Aorta (tissue), 5 donors: ENCODE measurements at regions not wholly inside any gene's neighbourhood (a gene's known extent, or its start where the extent isn't known, plus 50 kb on each side); places are given as distances from the start of the nearest gene placed in this dataset.

Experiments
- ATAC-seq: fragments of 200-7000 bp; cut with Tn5 transposase; one replicate; pipeline ENCODE4 v1.9.1; 2022; ENCODE audit warnings: moderate library complexity; ENCODE audit not compliant: low FRiP score
- DNase-seq, 2 donors: peaks; one replicate each; pipeline ENCODE4 v3.0.0-alpha.2; 2020
- H3K27ac ChIP-seq, 2 donors: one replicate each; pipeline ENCODE4 v1.5.1; 2013; ENCODE audit warnings: low read length in 2 of 2, mild to moderate bottlenecking in 2 of 2, moderate library complexity in 2 of 2, control low read depth in 1 of 2, inconsistent platforms in 1 of 2, low read depth in 1 of 2
- H3K27me3 ChIP-seq, 2 donors: one replicate each; pipeline ENCODE4 v1.6.1; 2013; ENCODE audit warnings: control low read depth in 1 of 2, low read length in 1 of 2, mild to moderate bottlenecking in 1 of 2, moderate library complexity in 1 of 2; ENCODE audit not compliant: insufficient read depth in 2 of 2, control insufficient read depth in 1 of 2
- H3K36me3 ChIP-seq, 2 donors: one replicate each; pipeline ENCODE4 v1.6.1; 2013; ENCODE audit warnings: control low read depth in 1 of 2, low read length in 1 of 2, mild to moderate bottlenecking in 1 of 2; ENCODE audit not compliant: insufficient read depth in 2 of 2, control insufficient read depth in 1 of 2
- H3K4me1 ChIP-seq, 2 donors: one replicate each; pipeline ENCODE4 v1.6.1; 2013; ENCODE audit warnings: low read length in 2 of 2, control low read depth in 1 of 2, mild to moderate bottlenecking in 1 of 2, moderate library complexity in 1 of 2; ENCODE audit not compliant: insufficient read depth in 2 of 2, control insufficient read depth in 1 of 2
- H3K4me3 ChIP-seq, 2 donors: one replicate each; pipeline ENCODE4 v1.5.1; 2013; ENCODE audit warnings: low read length in 2 of 2, control low read depth in 1 of 2, mild to moderate bottlenecking in 1 of 2
- H3K9me3 ChIP-seq: one replicate; pipeline ENCODE4 v1.6.1; 2013; ENCODE audit warnings: mild to moderate bottlenecking, low read length; ENCODE audit not compliant: control insufficient read depth
- WGBS, 2 donors: extraction: QIAGEN DNeasy Blood & Tissue Kit; methylation state at CpG; one replicate each; pipeline ENCODE4 v1.1.7; 2013; 5-methylcytosine and 5-hydroxymethylcytosine counted together
- intact Hi-C, 2 donors: fragments of 100-400 bp; cut with DNase I; formaldehyde crosslinking; loops; one replicate each; pipeline versions ENCODE4 v1.14.2 to v1.15.0; 2022
- donor health status: healthy with polysubstance abuse.
- donor health status: Bipolar disorder and iron deficiency.
- donor health status: DM: no; HTN: no; CAD: no.
- donor health status: DM: no; HTN: no; CAD: no.
- donor health status: DM: yes; HTN: yes; CAD: no.

- intact Hi-C loops, result no loop called here
- Histone ChIP-seq H3K36me3 (no peaks in the 10 kb centered on the region), H3K27ac (no peak overlapping the region), H3K9me3 (no peaks in the 10 kb centered on the region), H3K27me3 (no peaks in the 10 kb centered on the region), H3K4me1 (no peaks in the 10 kb centered on the region), H3K4me3 (no peak overlapping the region)
- DNase-seq (no peak), ATAC-seq (no peak)
- 68 to 81% methylated on average over 2 of the region's 2 CpGs for WGBS, 2 donors
Observed at GRCh38 chr4:101512416-101512815, 165.1 kb upstream of the PPP3CA start.

GRCh38 chr4:101501421-101501820 lies 154.1 kb upstream of the PPP3CA start:
- no peak overlapping the region for H3K27ac ChIP-seq
- no peaks in the 10 kb centered on the region for H3K27me3 ChIP-seq
- intact Hi-C loops, result no loop called here
- no peaks in the 10 kb centered on the region for H3K4me1 ChIP-seq
- no peaks in the 10 kb centered on the region for H3K9me3 ChIP-seq
- no peaks in the 10 kb centered on the region for H3K36me3 ChIP-seq
- no peak overlapping the region for H3K4me3 ChIP-seq
- ATAC-seq (no peak), DNase-seq (no peak)

- no peak overlapping the region for H3K4me3 ChIP-seq
- DNase-seq, result no peak
- no peak overlapping the region for H3K27ac ChIP-seq
- ATAC-seq, result no peak
- H3K4me1 ChIP-seq, result no peaks in the 10 kb centered on the region
- no peaks in the 10 kb centered on the region for H3K36me3 ChIP-seq
- H3K9me3 ChIP-seq, result no peaks in the 10 kb centered on the region
- intact Hi-C loops, result no loop called here
- no peaks in the 10 kb centered on the region for H3K27me3 ChIP-seq
Observed at GRCh38 chr4:101500742-101501141, 153.4 kb upstream of the PPP3CA start.

GRCh38 chr4:101475246-101475645 lies 127.9 kb upstream of the PPP3CA start:
- DNase-seq, result no peak
- Histone ChIP-seq H3K27me3 (no peaks in the 10 kb centered on the region), H3K36me3 (no peaks in the 10 kb centered on the region), H3K27ac (no peak overlapping the region), H3K4me3 (no peak overlapping the region), H3K4me1 (no peaks in the 10 kb centered on the region), H3K9me3 (no peaks in the 10 kb centered on the region)
- intact Hi-C loops, result no loop called here
- WGBS, 2 donors, result 60 to 78% methylated on average over 1 of the region's 1 CpG
- no peak for ATAC-seq

- H3K36me3 ChIP-seq, result no peaks in the 10 kb centered on the region
- no peaks in the 10 kb centered on the region for H3K9me3 ChIP-seq
- ATAC-seq (no peak), DNase-seq (no peak)
- no peak overlapping the region for H3K27ac ChIP-seq
- no peaks in the 10 kb centered on the region for H3K4me1 ChIP-seq
- intact Hi-C loops, result no loop called here
- no peaks in the 10 kb centered on the region for H3K27me3 ChIP-seq
- no peak overlapping the region for H3K4me3 ChIP-seq
Observed at GRCh38 chr4:101471201-101471600, 123.9 kb upstream of the PPP3CA start.

- H3K36me3 ChIP-seq, result no peaks in the 10 kb centered on the region
- no peaks in the 10 kb centered on the region for H3K9me3 ChIP-seq
- ATAC-seq, result no peak
- 63 to 68% methylated on average over 2 of the region's 2 CpGs for whole genome bisulfite sequencing, 2 donors
- no peak for DNase-seq
- no peaks in the 10 kb centered on the region for H3K27me3 ChIP-seq
- H3K4me3 ChIP-seq, result no peak overlapping the region
- H3K27ac ChIP-seq, result no peak overlapping the region
- H3K4me1 ChIP-seq, result no peaks in the 10 kb centered on the region
- intact Hi-C loops, result no loop called here
Observed at GRCh38 chr4:101464596-101464995, 117.3 kb upstream of the PPP3CA start.

- Histone ChIP-seq H3K9me3 (no peaks in the 10 kb centered on the region), H3K36me3 (no peaks in the 10 kb centered on the region), H3K4me1 (no peaks in the 10 kb centered on the region), H3K4me3 (no peak overlapping the region), H3K27me3 (no peaks in the 10 kb centered on the region), H3K27ac (no peak overlapping the region)
- DNase-seq (no peak), ATAC-seq (peak; percentile 19)
- intact Hi-C loops, result no loop called here
Observed at GRCh38 chr4:101458914-101459313, 111.6 kb upstream of the PPP3CA start.

- no peaks in the 10 kb centered on the region for H3K27me3 ChIP-seq
- H3K27ac ChIP-seq, result no peak overlapping the region
- 87% methylated on average over 5 of the region's 5 CpGs for WGBS, 2 donors
- ATAC-seq (no peak), DNase-seq (no peak)
- no peak overlapping the region for H3K4me3 ChIP-seq
- no peaks in the 10 kb centered on the region for H3K36me3 ChIP-seq
- H3K9me3 ChIP-seq, result no peaks in the 10 kb centered on the region
- intact Hi-C loops, result no loop called here
- H3K4me1 ChIP-seq, result no peaks in the 10 kb centered on the region
Observed at GRCh38 chr4:101458473-101458872, 111.1 kb upstream of the PPP3CA start.

GRCh38 chr4:101451086-101451485 lies 103.8 kb upstream of the PPP3CA start:
- no peaks in the 10 kb centered on the region for H3K36me3 ChIP-seq
- H3K4me1 ChIP-seq, result no peaks in the 10 kb centered on the region
- H3K27ac ChIP-seq, result no peak overlapping the region
- ATAC-seq, result no peak
- no peak overlapping the region for H3K4me3 ChIP-seq
- WGBS, 2 donors, result 74 to 89% methylated on average over 1 of the region's 1 CpG
- intact Hi-C loops, result no loop called here
- no peaks in the 10 kb centered on the region for H3K9me3 ChIP-seq
- DNase-seq, result no peak
- H3K27me3 ChIP-seq, result no peaks in the 10 kb centered on the region

- Histone ChIP-seq H3K27me3 (no peaks in the 10 kb centered on the region), H3K4me3 (no peak overlapping the region), H3K27ac (no peak overlapping the region), H3K4me1 (no peaks in the 10 kb centered on the region), H3K36me3 (no peaks in the 10 kb centered on the region), H3K9me3 (peaks cover 1% of the 10 kb centered on the region)
- ATAC-seq (no peak), DNase-seq (no peak)
- WGBS, 2 donors, result 76 to 80% methylated on average over 3 of the region's 3 CpGs
- intact Hi-C loops, result no loop called here
Observed at GRCh38 chr4:101441446-101441845, 94.1 kb upstream of the PPP3CA start.
